Kidney epithelial cell (primary cell): ENCODE measurements at regions not wholly inside any gene's neighbourhood (a gene's known extent, or its start where the extent isn't known, plus 50 kb on each side); places are given as distances from the start of the nearest gene placed in this dataset.
A peak's percentile ranks its signal among the peaks of the same experiment; 100 is the strongest.

Source experiments
- DNase-seq: peaks from one replicate; pipeline ENCODE4 v3.0.0-alpha.2; 2010; ENCODE audit warnings: low read depth
- H3K27me3 ChIP-seq: 2 replicates; pipeline ENCODE4 v1.6.0; 2011; ENCODE audit warnings: low read length; ENCODE audit not compliant: control insufficient read depth, insufficient read depth
- H3K36me3 ChIP-seq: 2 replicates; pipeline ENCODE4 v1.5.1; 2011; ENCODE audit warnings: low read length; ENCODE audit not compliant: control insufficient read depth, insufficient read depth
- H3K4me3 ChIP-seq: 2 replicates; pipeline ENCODE4 v1.5.1; 2011; ENCODE audit warnings: low read depth, mild to moderate bottlenecking, control low read depth, low read length
- TF ChIP-seq, protein P1 (sequence below): IDR thresholded peaks from 2 replicates; pipeline ENCODE4 v1.5.1; 2011; ENCODE audit warnings: mild to moderate bottlenecking, moderate library complexity, low read length, control low read depth, inconsistent platforms; ENCODE audit not compliant: insufficient read depth, poor library complexity, severe bottlenecking

DNA sequence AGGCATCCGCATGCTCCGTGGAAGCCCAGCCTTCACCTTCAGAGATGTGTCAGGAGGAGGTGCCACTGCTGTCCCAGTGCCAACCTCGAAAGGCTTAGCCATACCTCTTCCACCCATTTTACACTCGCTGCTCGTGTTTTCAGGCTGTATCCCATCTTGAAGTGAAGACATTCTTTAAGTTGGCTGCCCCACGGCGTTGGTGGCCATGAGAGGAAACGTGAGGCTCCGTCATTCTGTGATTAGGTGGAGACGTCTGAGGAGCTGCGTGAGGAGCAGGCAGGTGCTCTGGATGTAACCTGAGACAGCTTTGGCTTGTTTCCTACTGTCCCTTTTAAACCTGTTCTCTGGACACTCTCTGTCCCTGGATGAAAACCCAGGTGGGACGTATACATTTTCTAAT lies 159.9 kb upstream of the RNF32 start:
- TF ChIP-seq, protein P1, sequence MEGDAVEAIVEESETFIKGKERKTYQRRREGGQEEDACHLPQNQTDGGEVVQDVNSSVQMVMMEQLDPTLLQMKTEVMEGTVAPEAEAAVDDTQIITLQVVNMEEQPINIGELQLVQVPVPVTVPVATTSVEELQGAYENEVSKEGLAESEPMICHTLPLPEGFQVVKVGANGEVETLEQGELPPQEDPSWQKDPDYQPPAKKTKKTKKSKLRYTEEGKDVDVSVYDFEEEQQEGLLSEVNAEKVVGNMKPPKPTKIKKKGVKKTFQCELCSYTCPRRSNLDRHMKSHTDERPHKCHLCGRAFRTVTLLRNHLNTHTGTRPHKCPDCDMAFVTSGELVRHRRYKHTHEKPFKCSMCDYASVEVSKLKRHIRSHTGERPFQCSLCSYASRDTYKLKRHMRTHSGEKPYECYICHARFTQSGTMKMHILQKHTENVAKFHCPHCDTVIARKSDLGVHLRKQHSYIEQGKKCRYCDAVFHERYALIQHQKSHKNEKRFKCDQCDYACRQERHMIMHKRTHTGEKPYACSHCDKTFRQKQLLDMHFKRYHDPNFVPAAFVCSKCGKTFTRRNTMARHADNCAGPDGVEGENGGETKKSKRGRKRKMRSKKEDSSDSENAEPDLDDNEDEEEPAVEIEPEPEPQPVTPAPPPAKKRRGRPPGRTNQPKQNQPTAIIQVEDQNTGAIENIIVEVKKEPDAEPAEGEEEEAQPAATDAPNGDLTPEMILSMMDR: no peak
- Histone ChIP-seq H3K36me3 (no peaks in the 10 kb centered on the region), H3K4me3 (no peak overlapping the region), H3K27me3 (peaks cover 2% of the 10 kb centered on the region)
- DNase-seq: no peak

GRCh38 chr7:156479596-156479995 lies 161.0 kb upstream of the RNF32 start:
- TF ChIP-seq, protein P1: no peak
- peaks cover 2% of the 10 kb centered on the region for H3K27me3 ChIP-seq
- H3K36me3 ChIP-seq: no peaks in the 10 kb centered on the region
- no peak for DNase-seq
- no peak overlapping the region for H3K4me3 ChIP-seq

DNA sequence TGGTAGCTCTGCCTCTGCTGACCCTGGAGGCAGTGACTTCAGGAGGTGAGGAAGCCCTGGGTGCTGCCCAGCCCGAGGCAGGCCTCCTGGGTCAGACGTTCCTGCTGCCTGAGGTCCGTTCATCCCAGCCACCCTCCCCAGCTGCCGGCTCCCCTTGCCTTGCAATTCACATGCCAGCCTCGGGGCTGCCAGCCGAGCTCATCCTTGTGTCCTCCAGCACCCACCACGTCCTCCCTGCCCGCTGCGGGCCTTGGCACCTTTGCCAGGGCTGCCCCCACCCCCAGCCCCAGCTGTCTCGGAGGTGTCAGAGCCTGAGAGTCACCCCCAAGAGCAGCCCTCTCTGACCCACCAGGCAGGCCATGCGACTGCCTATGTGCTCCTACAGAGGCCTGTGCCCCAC lies 162.1 kb upstream of the RNF32 start:
- DNase-seq: no peak
- H3K4me3 ChIP-seq: no peak overlapping the region
- TF ChIP-seq, protein P1: no peak
- H3K36me3 ChIP-seq: no peaks in the 10 kb centered on the region
- peaks cover 2% of the 10 kb centered on the region for H3K27me3 ChIP-seq

- peak; percentile 79 for DNase-seq
- TF ChIP-seq, protein P1: no peak
- H3K36me3 ChIP-seq: no peaks in the 10 kb centered on the region
- no peak overlapping the region for H3K4me3 ChIP-seq
- peaks cover 2% of the 10 kb centered on the region for H3K27me3 ChIP-seq
Measured at GRCh38 chr7:156475666-156476065, 164.9 kb upstream of the RNF32 start.

- Histone ChIP-seq H3K4me3 (no peak overlapping the region), H3K27me3 (peaks cover 2% of the 10 kb centered on the region), H3K36me3 (no peaks in the 10 kb centered on the region)
- DNase-seq: no peak
- TF ChIP-seq, protein P1: no peak
Measured at GRCh38 chr7:156475179-156475578, 165.4 kb upstream of the RNF32 start.

GRCh38 chr7:156474241-156474743 lies 166.3 kb upstream of the RNF32 start:
- Histone ChIP-seq H3K36me3 (no peaks in the 10 kb centered on the region), H3K27me3 (peaks cover 2% of the 10 kb centered on the region), H3K4me3 (no peak overlapping the region)
- peak; percentile 74 for DNase-seq
- TF ChIP-seq, protein P1: no peak
